Prostate gland (tissue), 2 donors: ENCODE measurements at regions not wholly inside any gene's neighbourhood (a gene's known extent, or its start where the extent isn't known, plus 50 kb on each side); places are given as distances from the start of the nearest gene placed in this dataset.

Source experiments
- POLR2A ChIP-seq: fragments of 450-650 bp; IDR thresholded peaks from one replicate; pipeline ENCODE4 v1.6.1; 2016; ENCODE audit warnings: antibody characterized with exemption, mild to moderate bottlenecking
- POLR2AphosphoS5 ChIP-seq: sonication (generic); formaldehyde crosslinking; IDR thresholded peaks from one replicate; pipeline ENCODE4 v1.6.1; 2017; ENCODE audit warnings: antibody characterized with exemption
- TF ChIP-seq, protein P1 (sequence below), 4 experiments: fragments of 200-600 bp in 2 of 4; fragments of 450-650 bp in 2 of 4; sonication (generic) in 2 of 4; IDR thresholded peaks; 1 replicate in 3 of 4; 2 replicates in 1 of 4; pipeline ENCODE4 v1.5.1; 2016 to 2019; ENCODE audit warnings: antibody characterized with exemption in 4 of 4, mild to moderate bottlenecking in 2 of 4, moderate library complexity in 2 of 4

GRCh38 chr10:124225029-124225466, 131.7 kb upstream of the CHST15 start:
- TF ChIP-seq POLR2A, result no peak
- TF ChIP-seq, protein P1, sequence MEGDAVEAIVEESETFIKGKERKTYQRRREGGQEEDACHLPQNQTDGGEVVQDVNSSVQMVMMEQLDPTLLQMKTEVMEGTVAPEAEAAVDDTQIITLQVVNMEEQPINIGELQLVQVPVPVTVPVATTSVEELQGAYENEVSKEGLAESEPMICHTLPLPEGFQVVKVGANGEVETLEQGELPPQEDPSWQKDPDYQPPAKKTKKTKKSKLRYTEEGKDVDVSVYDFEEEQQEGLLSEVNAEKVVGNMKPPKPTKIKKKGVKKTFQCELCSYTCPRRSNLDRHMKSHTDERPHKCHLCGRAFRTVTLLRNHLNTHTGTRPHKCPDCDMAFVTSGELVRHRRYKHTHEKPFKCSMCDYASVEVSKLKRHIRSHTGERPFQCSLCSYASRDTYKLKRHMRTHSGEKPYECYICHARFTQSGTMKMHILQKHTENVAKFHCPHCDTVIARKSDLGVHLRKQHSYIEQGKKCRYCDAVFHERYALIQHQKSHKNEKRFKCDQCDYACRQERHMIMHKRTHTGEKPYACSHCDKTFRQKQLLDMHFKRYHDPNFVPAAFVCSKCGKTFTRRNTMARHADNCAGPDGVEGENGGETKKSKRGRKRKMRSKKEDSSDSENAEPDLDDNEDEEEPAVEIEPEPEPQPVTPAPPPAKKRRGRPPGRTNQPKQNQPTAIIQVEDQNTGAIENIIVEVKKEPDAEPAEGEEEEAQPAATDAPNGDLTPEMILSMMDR (IDR thresholded peaks at IDR 0.05), result no peak
- no peak for TF ChIP-seq POLR2AphosphoS5
